Nephron progenitor cell (in vitro differentiated cells): ENCODE measurements at regions not wholly inside any gene's neighbourhood (a gene's known extent, or its start where the extent isn't known, plus 50 kb on each side); places are given as distances from the start of the nearest gene placed in this dataset.
"Not testable (repeated sequence)": the region's sequence is repeated elsewhere in the genome, so short reads cannot be mapped to it uniquely, and the experiment has no call there.

Source experiments
- DNase-seq: peaks from one replicate; pipeline ENCODE4 v3.0.0; 2021
- H3K27ac Mint-ChIP-seq: 2 replicates; pipeline ENCODE4 v1.8.0; 2021; ENCODE audit warnings: mild to moderate bottlenecking, moderate library complexity, mixed read lengths
- H3K27me3 Mint-ChIP-seq: 2 replicates; pipeline ENCODE4 v1.8.0; 2021; ENCODE audit warnings: mild to moderate bottlenecking, low read depth, mixed read lengths; ENCODE audit not compliant: poor library complexity
- H3K36me3 Mint-ChIP-seq: 2 replicates; pipeline ENCODE4 v1.8.0; 2021; ENCODE audit warnings: low read depth, mixed read lengths
- H3K4me1 Mint-ChIP-seq: 2 replicates; pipeline ENCODE4 v1.8.0; 2021; ENCODE audit warnings: mixed read lengths
- H3K4me3 Mint-ChIP-seq: 2 replicates; pipeline ENCODE4 v1.8.0; 2021; ENCODE audit warnings: mild to moderate bottlenecking, moderate library complexity, mixed read lengths
- H3K9me3 Mint-ChIP-seq: 2 replicates; pipeline ENCODE4 v1.8.0; 2021; ENCODE audit warnings: mild to moderate bottlenecking, moderate library complexity, mixed read lengths
- CTCF ChIP-seq: fragments of 200-600 bp; sonication (generic); IDR thresholded peaks from 2 replicates; pipeline ENCODE4 v1.5.0; 2021; ENCODE audit warnings: antibody characterized with exemption

GRCh38 chr3:176106380-176106779 lies 1090.9 kb downstream of the TBL1XR1 start:
- no peaks in the 10 kb centered on the region for H3K4me1 Mint-ChIP-seq
- no peak overlapping the region for H3K27ac Mint-ChIP-seq
- DNase-seq, result no peak
- peaks cover 9% of the 10 kb centered on the region for H3K9me3 Mint-ChIP-seq
- peaks cover 2% of the 10 kb centered on the region for H3K27me3 Mint-ChIP-seq
- TF ChIP-seq CTCF, result no peak
- no peaks in the 10 kb centered on the region for H3K36me3 Mint-ChIP-seq
- H3K4me3 Mint-ChIP-seq, result no peak overlapping the region

GRCh38 chr3:176097027-176097426 lies 1100.3 kb downstream of the TBL1XR1 start:
- Mint-ChIP-seq H3K9me3 (peaks cover 12% of the 10 kb centered on the region), H3K27me3 (no peaks in the 10 kb centered on the region), H3K36me3 (no peaks in the 10 kb centered on the region), H3K4me1 (no peaks in the 10 kb centered on the region), H3K27ac (no peak overlapping the region), H3K4me3 (no peak overlapping the region)
- no peak for TF ChIP-seq CTCF
- DNase-seq, result no peak

GRCh38 chr3:176093892-176094291 lies 1103.4 kb downstream of the TBL1XR1 start:
- H3K36me3 Mint-ChIP-seq, H3K27ac Mint-ChIP-seq, H3K9me3 Mint-ChIP-seq, DNase-seq, H3K4me1 Mint-ChIP-seq, H3K4me3 Mint-ChIP-seq, H3K27me3 Mint-ChIP-seq: not testable (repeated sequence)

GRCh38 chr3:176090727-176091126 lies 1106.6 kb downstream of the TBL1XR1 start:
- Mint-ChIP-seq H3K4me1 (no peaks in the 10 kb centered on the region), H3K4me3 (no peak overlapping the region), H3K27ac (no peak overlapping the region), H3K27me3 (no peaks in the 10 kb centered on the region), H3K36me3 (no peaks in the 10 kb centered on the region), H3K9me3 (peaks cover 26% of the 10 kb centered on the region)
- TF ChIP-seq CTCF, result no peak
- no peak for DNase-seq

- H3K9me3 Mint-ChIP-seq, result peaks cover 24% of the 10 kb centered on the region
- no peak for DNase-seq
- no peaks in the 10 kb centered on the region for H3K27me3 Mint-ChIP-seq
- H3K27ac Mint-ChIP-seq, result no peak overlapping the region
- no peak overlapping the region for H3K4me3 Mint-ChIP-seq
- H3K36me3 Mint-ChIP-seq, result no peaks in the 10 kb centered on the region
- no peaks in the 10 kb centered on the region for H3K4me1 Mint-ChIP-seq
- TF ChIP-seq CTCF, result no peak
These were observed 1108.3 kb downstream of the TBL1XR1 start for GRCh38 chr3:176088962-176089383.

GRCh38 chr3:176087066-176087697 lies 1110.1 kb downstream of the TBL1XR1 start:
- Mint-ChIP-seq H3K36me3 (no peaks in the 10 kb centered on the region), H3K4me1 (no peaks in the 10 kb centered on the region), H3K9me3 (peaks cover 16% of the 10 kb centered on the region), H3K27me3 (no peaks in the 10 kb centered on the region), H3K27ac (no peak overlapping the region), H3K4me3 (no peak overlapping the region)
- DNase-seq, result no peak
- TF ChIP-seq CTCF, result no peak
